CD4-positive, alpha-beta T cell (primary cell): ENCODE measurements at regions not wholly inside any gene's neighbourhood (a gene's known extent, or its start where the extent isn't known, plus 50 kb on each side); places are given as distances from the start of the nearest gene placed in this dataset.
"Not testable (repeated sequence)": the region's sequence is repeated elsewhere in the genome, so short reads cannot be mapped to it uniquely, and the experiment has no call there.

Experiments
- ATAC-seq: fragments of 200-7000 bp; cut with Tn5 transposase; one replicate; pipeline ENCODE4 v1.10.0; 2022; ENCODE audit warnings: mild to moderate bottlenecking; ENCODE audit not compliant: poor library complexity
- CTCF ChIA-PET: fragments of 350-600 bp; sonication (Branson Sonifier 250); formaldehyde crosslinking; loops from one replicate; lab custom pipeline; 2021; ENCODE audit warnings: antibody characterized with exemption, inconsistent platforms; lab: Charles Lee
- POLR2A ChIA-PET: fragments of 350-600 bp; sonication (Branson Sonifier 250); formaldehyde crosslinking; loops from one replicate; lab custom pipeline; 2021; ENCODE audit warnings: antibody characterized with exemption, inconsistent platforms; lab: Charles Lee
- DNase-seq, 14 experiments: peaks; one replicate each; pipeline ENCODE4 v3.0.0-alpha.2; 2013 to 2020; ENCODE audit warnings: mixed read lengths in 2 of 14
- H3K27ac ChIP-seq, 2 donors: one replicate each; pipeline versions ENCODE4 v1.5.1 to v1.7.0; 2013; ENCODE audit warnings: low read length in 2 of 2, low read depth in 1 of 2, mild to moderate bottlenecking in 1 of 2
- H3K27me3 ChIP-seq, 2 experiments: 1 replicate in 1 of 2; 2 replicates in 1 of 2; pipeline versions ENCODE4 v1.6.1 to v1.7.0; 2013; ENCODE audit warnings: low read length in 2 of 2, control low read depth in 1 of 2, mild to moderate bottlenecking in 1 of 2, moderate library complexity in 1 of 2; ENCODE audit not compliant: insufficient read depth in 2 of 2, control insufficient read depth in 1 of 2
- H3K36me3 ChIP-seq: one replicate; pipeline ENCODE4 v1.6.1; 2013; ENCODE audit warnings: low read length, control low read depth; ENCODE audit not compliant: insufficient read depth
- H3K4me1 ChIP-seq: one replicate; pipeline ENCODE4 v1.6.1; 2013; ENCODE audit warnings: low read length, control low read depth; ENCODE audit not compliant: insufficient read depth
- H3K4me3 ChIP-seq: one replicate; pipeline ENCODE4 v1.5.1; 2013; ENCODE audit warnings: mild to moderate bottlenecking, low read length, moderate library complexity
- H3K9me3 ChIP-seq, 2 experiments: 1 replicate in 1 of 2; 2 replicates in 1 of 2; pipeline versions ENCODE4 v1.6.1 to v1.7.0; 2013; ENCODE audit warnings: low read length in 2 of 2, mild to moderate bottlenecking in 2 of 2, control low read depth in 1 of 2, moderate library complexity in 1 of 2; ENCODE audit not compliant: control insufficient read depth in 1 of 2, insufficient read depth in 1 of 2
- H3K27ac Mint-ChIP-seq: one replicate; pipeline ENCODE4 v1.8.0; 2020; ENCODE audit warnings: mixed read lengths
- H3K27me3 Mint-ChIP-seq: one replicate; pipeline ENCODE4 v1.8.0; 2021; ENCODE audit warnings: mixed read lengths
- H3K36me3 Mint-ChIP-seq: one replicate; pipeline ENCODE4 v1.8.0; 2021; ENCODE audit warnings: low read depth, mixed read lengths
- H3K4me1 Mint-ChIP-seq: one replicate; pipeline ENCODE4 v1.8.0; 2021; ENCODE audit warnings: low read depth, mixed read lengths
- H3K4me3 Mint-ChIP-seq: one replicate; pipeline ENCODE4 v1.8.0; 2020; ENCODE audit warnings: mild to moderate bottlenecking, mixed read lengths
- H3K9me3 Mint-ChIP-seq: one replicate; pipeline ENCODE4 v1.8.0; 2020; ENCODE audit warnings: mixed read lengths
- CTCF ChIP-seq: fragments of 200-600 bp; IDR thresholded peaks from one replicate; pipeline ENCODE4 v1.8.0; 2022; ENCODE audit warnings: antibody characterized with exemption, mild to moderate bottlenecking
- intact Hi-C, 2 experiments: fragments of 100-400 bp; cut with DNase I in 1 of 2; cut with micrococcal nuclease in 1 of 2; formaldehyde crosslinking; loops; one replicate each; pipeline versions ENCODE4 v1.15.1 to v1.9.0; 2023 to 2025; cut with DNase I, micrococcal nuclease

- intact Hi-C loops: no loop called here
- no peak for ATAC-seq
- Mint-ChIP-seq H3K27me3 (no peaks in the 10 kb centered on the region), H3K9me3 (peaks cover 11% of the 10 kb centered on the region), H3K27ac (no peak overlapping the region), H3K4me3 (no peak overlapping the region), H3K36me3 (no peaks in the 10 kb centered on the region), H3K4me1 (no peaks in the 10 kb centered on the region)
- ChIA-PET POLR2A (no interaction called here), CTCF (no interaction called here)
- H3K36me3 ChIP-seq: no peaks in the 10 kb centered on the region
- no peak overlapping the region for H3K27ac ChIP-seq
- no peaks in the 10 kb centered on the region for H3K27me3 ChIP-seq
- no peak overlapping the region for H3K4me3 ChIP-seq
- DNase-seq: no peak
- no peak for TF ChIP-seq CTCF
- H3K9me3 ChIP-seq: peaks cover 0 to 7% of the 10 kb centered on the region in 2 experiments
- H3K4me1 ChIP-seq: no peaks in the 10 kb centered on the region
Observed at GRCh38 chr10:59047180-59047579, 129.3 kb upstream of the PHYHIPL start.

GRCh38 chr10:59047957-59048618 is 128.4 kb upstream of the PHYHIPL start:
- no peaks in the 10 kb centered on the region for H3K4me1 ChIP-seq
- H3K9me3 ChIP-seq: peaks cover 0 to 7% of the 10 kb centered on the region in 2 experiments
- no peak overlapping the region for H3K4me3 Mint-ChIP-seq
- H3K4me1 Mint-ChIP-seq: no peaks in the 10 kb centered on the region
- POLR2A ChIA-PET: no interaction called here
- intact Hi-C loops: no loop called here
- TF ChIP-seq CTCF: no peak
- H3K27ac Mint-ChIP-seq: no peak overlapping the region
- H3K4me3 ChIP-seq: no peak overlapping the region
- ATAC-seq (no peak), DNase-seq (no peak)
- H3K36me3 ChIP-seq: no peaks in the 10 kb centered on the region
- CTCF ChIA-PET: interaction anchor here (0.7 kb wide), 2 partner anchors 13 to 767 kb away, joined by 3 read pairs; no protein-coding TSS in a partner anchor
- peaks cover 11% of the 10 kb centered on the region for H3K9me3 Mint-ChIP-seq
- H3K27me3 Mint-ChIP-seq: no peaks in the 10 kb centered on the region
- H3K36me3 Mint-ChIP-seq: no peaks in the 10 kb centered on the region
- no peak overlapping the region for H3K27ac ChIP-seq
- no peaks in the 10 kb centered on the region for H3K27me3 ChIP-seq

- H3K27ac ChIP-seq, ATAC-seq, H3K4me3 ChIP-seq, H3K4me3 Mint-ChIP-seq, H3K36me3 Mint-ChIP-seq, H3K9me3 ChIP-seq, H3K36me3 ChIP-seq, H3K4me1 Mint-ChIP-seq, intact Hi-C loops, DNase-seq, H3K27ac Mint-ChIP-seq, H3K4me1 ChIP-seq, H3K27me3 Mint-ChIP-seq, CTCF ChIA-PET, H3K27me3 ChIP-seq, POLR2A ChIA-PET: not testable (repeated sequence)
- H3K9me3 Mint-ChIP-seq: peaks cover 11% of the 10 kb centered on the region
Observed at GRCh38 chr10:59053502-59053901, 122.9 kb upstream of the PHYHIPL start.

- CTCF ChIA-PET: no interaction called here
- Mint-ChIP-seq H3K4me3 (no peak overlapping the region), H3K9me3 (peaks cover 11% of the 10 kb centered on the region), H3K36me3 (no peaks in the 10 kb centered on the region), H3K27me3 (no peaks in the 10 kb centered on the region), H3K4me1 (no peaks in the 10 kb centered on the region), H3K27ac (no peak overlapping the region)
- Histone ChIP-seq H3K4me3 (no peak overlapping the region), H3K27ac (no peak overlapping the region), H3K9me3 (no peaks in the 10 kb centered on the region), H3K4me1 (no peaks in the 10 kb centered on the region), H3K27me3 (no peaks in the 10 kb centered on the region), H3K36me3 (no peaks in the 10 kb centered on the region)
- no peak for TF ChIP-seq CTCF
- intact Hi-C loops: no loop called here
- ATAC-seq: no peak
- POLR2A ChIA-PET: no interaction called here
- DNase-seq: no peak
Observed at GRCh38 chr10:59055045-59055444, 121.4 kb upstream of the PHYHIPL start.
